GM12878 (cell line): ENCODE measurements at regions not wholly inside any gene's neighbourhood (a gene's known extent, or its start where the extent isn't known, plus 50 kb on each side); places are given as distances from the start of the nearest gene placed in this dataset.

ENCODE experiments used
- ATAC-seq: fragments of 200-7000 bp; cut with Tn5 transposase; 3 replicates; pipeline ENCODE4 v1.9.1; 2020; ENCODE audit warnings: mild to moderate bottlenecking, moderate library complexity
- BruUV-seq: library from RNA; stranded (reverse); fragments of 400-500 nt; replicated peaks from 2 replicates; lab custom pipeline; 2021; lab: Mats Ljungman, UMichigan
- CTCF ChIA-PET: fragments of 300-600 bp; sonication (Branson Sonifier 250); formaldehyde crosslinking; extraction: SDS; loops from one replicate; lab custom pipeline; 2021; ENCODE audit warnings: inconsistent platforms; lab: Yijun Ruan, JAX
- POLR2A ChIA-PET: fragments of 350-600 bp; formaldehyde crosslinking; extraction: SDS; loops from one replicate; lab custom pipeline; 2021; ENCODE audit warnings: inconsistent platforms; lab: Charles Lee
- RAD21 ChIA-PET: fragments of 300-600 bp; sonication (Branson Sonifier 250); formaldehyde crosslinking; loops from one replicate; lab custom pipeline; 2023; ENCODE audit warnings: antibody characterized with exemption; ENCODE audit not compliant: unreplicated experiment; lab: Charles Lee
- SMC1A ChIA-PET: fragments of 300-600 bp; sonication (Branson Sonifier 250); formaldehyde crosslinking; loops from one replicate; lab custom pipeline; 2023; ENCODE audit not compliant: unreplicated experiment, uncharacterized antibody; lab: Charles Lee
- DNase-seq: peaks from one replicate; pipeline ENCODE4 v3.0.0-alpha.2; 2011; ENCODE audit warnings: low read depth, low spot score
- FAIRE-seq: peaks from 3 replicates; lab custom pipeline; 2011; peaks lifted over from hg19 to GRCh38; lab: Jason Lieb, UNC
- H2AFZ ChIP-seq: 2 replicates; pipeline ENCODE4 v1.6.0; 2011; ENCODE audit warnings: low read depth, low read length, control low read depth; ENCODE audit not compliant: control insufficient read depth
- H3K27ac ChIP-seq: 2 replicates; pipeline ENCODE4 v1.5.1; 2011; ENCODE audit warnings: control low read depth; ENCODE audit not compliant: control insufficient read depth, insufficient read depth
- H3K27me3 ChIP-seq, 2 experiments: replicated peaks in 1 of 2; 2 replicates each; pipeline versions ENCODE4 v1.6.0 to v1.6.1; 2011; ENCODE audit warnings: low read length in 1 of 2; ENCODE audit not compliant: control insufficient read depth in 2 of 2, insufficient read depth in 2 of 2
- H3K36me3 ChIP-seq, 2 experiments: 2 replicates each; pipeline ENCODE4 v1.5.1; 2011; ENCODE audit warnings: low read length in 1 of 2; ENCODE audit not compliant: control insufficient read depth in 2 of 2, insufficient read depth in 2 of 2
- H3K4me1 ChIP-seq: 2 replicates; pipeline ENCODE4 v1.6.1; 2011; ENCODE audit warnings: mild to moderate bottlenecking, low read length, moderate library complexity, mixed read lengths; ENCODE audit not compliant: control insufficient read depth, insufficient read depth
- H3K4me2 ChIP-seq: 2 replicates; pipeline ENCODE4 v1.6.0; 2011; ENCODE audit warnings: control low read depth; ENCODE audit not compliant: control insufficient read depth, insufficient read depth
- H3K4me3 ChIP-seq: fragments of 200-600 bp; sonication (generic); 2 replicates; pipeline ENCODE4 v1.5.1; 2016
- H3K79me2 ChIP-seq: 2 replicates; pipeline ENCODE4 v1.6.0; 2011; ENCODE audit warnings: low read length; ENCODE audit not compliant: control insufficient read depth, insufficient read depth
- H3K9ac ChIP-seq: 2 replicates; pipeline ENCODE4 v1.8.0; 2011; ENCODE audit warnings: low read length, control low read depth, mixed read lengths; ENCODE audit not compliant: control insufficient read depth, insufficient read depth
- H3K9me3 ChIP-seq: replicated peaks from 3 replicates; pipeline ENCODE4 v1.5.1; 2011; ENCODE audit warnings: mild to moderate bottlenecking, low read length; ENCODE audit not compliant: control insufficient read depth, insufficient read depth
- H4K20me1 ChIP-seq: 2 replicates; pipeline ENCODE4 v1.6.0; 2011; ENCODE audit not compliant: control insufficient read depth, insufficient read depth
- BHLHE40 ChIP-seq, 2 experiments: fragments of 450-650 bp in 1 of 2; IDR thresholded peaks; 2 replicates each; pipeline ENCODE4 v1.6.1; 2011 to 2017; ENCODE audit warnings: low read depth in 2 of 2, borderline replicate concordance in 1 of 2, improper control_type of control experiment in 1 of 2, low read length in 1 of 2, mild to moderate bottlenecking in 1 of 2
- CBX3 ChIP-seq: fragments of 200-600 bp; sonication (generic); IDR thresholded peaks from 2 replicates; pipeline ENCODE4 v1.6.1; 2016; ENCODE audit warnings: low read depth, borderline replicate concordance
- HCFC1 ChIP-seq: fragments of 150-350 bp; IDR thresholded peaks from 2 replicates; pipeline ENCODE4 v1.6.1; 2014; ENCODE audit warnings: low read length
- IKZF1 ChIP-seq: fragments of 450-650 bp; conservative IDR thresholded peaks from 2 replicates; pipeline ENCODE4 v1.6.1; 2017; ENCODE audit warnings: antibody characterized with exemption, mild to moderate bottlenecking
- KDM1A ChIP-seq: fragments of 200-600 bp; sonication (generic); IDR thresholded peaks from 2 replicates; pipeline ENCODE4 v1.6.1; 2016; ENCODE audit warnings: borderline replicate concordance
- MEF2A ChIP-seq: IDR thresholded peaks from 2 replicates; pipeline ENCODE4 v1.6.1; 2011; ENCODE audit warnings: low read depth, mild to moderate bottlenecking, low read length, moderate library complexity; ENCODE audit not compliant: insufficient read depth
- NR2C2 ChIP-seq: IDR thresholded peaks from 2 replicates; pipeline ENCODE4 v1.6.1; 2011; ENCODE audit warnings: borderline replicate concordance, low read depth; ENCODE audit not compliant: control insufficient read depth, insufficient read length
- NR2F1 ChIP-seq: fragments of 450-650 bp; conservative IDR thresholded peaks from 2 replicates; pipeline ENCODE4 v1.6.1; 2017; ENCODE audit warnings: mild to moderate bottlenecking
- SMC3 ChIP-seq: IDR thresholded peaks from 2 replicates; pipeline ENCODE4 v1.6.1; 2011; ENCODE audit warnings: low read length, improper control_type of control experiment, borderline replicate concordance
- WGBS: methylation state at CpG from one replicate; pipeline ENCODE4 v1.1.6; 2016; ENCODE audit warnings: low lambda C conversion rate; ENCODE audit not compliant: insufficient replicate concordance, insufficient coverage; ENCODE audit errors: missing lambda C conversion rate; 5-methylcytosine and 5-hydroxymethylcytosine counted together
- in situ Hi-C: fragments of 300-500 bp; cut with MboI; formaldehyde crosslinking; loops from 9 replicates; pipeline ENCODE4 v1.14.3; 2018; ENCODE audit warnings: mixed read lengths
- intact Hi-C: fragments of 100-400 bp; cut with micrococcal nuclease; formaldehyde crosslinking; loops from one replicate; pipeline ENCODE4 v1.14.2; 2022; ENCODE audit not compliant: unreplicated experiment
- TF ChIP-seq, protein P1 (sequence below): fragments of 450-650 bp; IDR thresholded peaks from 2 replicates; pipeline ENCODE4 v1.6.1; 2017; ENCODE audit warnings: antibody characterized with exemption, mild to moderate bottlenecking, moderate library complexity
- TF ChIP-seq, protein P2 (sequence below), 3 experiments: IDR thresholded peaks in 2 of 3; conservative IDR thresholded peaks in 1 of 3; 2 replicates each; pipeline ENCODE4 v1.5.1; 2011; ENCODE audit warnings: low read depth in 3 of 3, low read length in 3 of 3, mild to moderate bottlenecking in 3 of 3, control low read depth in 2 of 3, moderate library complexity in 2 of 3, inconsistent platforms in 1 of 3, mixed read lengths in 1 of 3; ENCODE audit not compliant: control insufficient read depth in 2 of 3, insufficient read depth in 1 of 3; ENCODE audit errors: extremely low read depth in 1 of 3
- TF ChIP-seq, protein P3 (sequence below): IDR thresholded peaks from 2 replicates; pipeline ENCODE4 v1.6.1; 2011; ENCODE audit warnings: borderline replicate concordance, low read depth, mild to moderate bottlenecking, moderate library complexity, mixed read lengths, low read length; ENCODE audit not compliant: insufficient read depth; ENCODE audit errors: extremely low read length
- TF ChIP-seq, protein P4 (sequence below): fragments of 450-650 bp; IDR thresholded peaks from 2 replicates; pipeline ENCODE4 v1.6.1; 2017; ENCODE audit warnings: mild to moderate bottlenecking, moderate library complexity

DNA sequence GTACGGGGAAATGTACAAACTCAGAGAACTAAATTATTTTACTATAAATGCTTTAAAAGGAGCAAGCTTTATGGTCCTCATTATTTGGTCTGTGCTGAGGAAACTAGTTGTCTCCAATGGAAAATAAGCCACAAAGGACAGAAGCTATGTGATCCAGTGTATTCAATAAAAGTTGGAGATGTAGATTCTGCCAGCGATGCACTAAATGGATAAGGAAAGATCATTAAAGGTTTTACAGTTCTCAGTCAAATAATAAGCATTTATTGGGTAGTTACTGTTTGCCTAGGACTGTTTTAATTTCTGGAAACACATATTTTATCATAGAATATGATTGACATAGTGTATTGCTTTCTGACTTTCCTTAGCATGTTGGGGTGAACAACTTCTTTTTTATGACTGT lies 458.9 kb upstream of the STXBP6 start (continued):
- TF ChIP-seq, protein P1, sequence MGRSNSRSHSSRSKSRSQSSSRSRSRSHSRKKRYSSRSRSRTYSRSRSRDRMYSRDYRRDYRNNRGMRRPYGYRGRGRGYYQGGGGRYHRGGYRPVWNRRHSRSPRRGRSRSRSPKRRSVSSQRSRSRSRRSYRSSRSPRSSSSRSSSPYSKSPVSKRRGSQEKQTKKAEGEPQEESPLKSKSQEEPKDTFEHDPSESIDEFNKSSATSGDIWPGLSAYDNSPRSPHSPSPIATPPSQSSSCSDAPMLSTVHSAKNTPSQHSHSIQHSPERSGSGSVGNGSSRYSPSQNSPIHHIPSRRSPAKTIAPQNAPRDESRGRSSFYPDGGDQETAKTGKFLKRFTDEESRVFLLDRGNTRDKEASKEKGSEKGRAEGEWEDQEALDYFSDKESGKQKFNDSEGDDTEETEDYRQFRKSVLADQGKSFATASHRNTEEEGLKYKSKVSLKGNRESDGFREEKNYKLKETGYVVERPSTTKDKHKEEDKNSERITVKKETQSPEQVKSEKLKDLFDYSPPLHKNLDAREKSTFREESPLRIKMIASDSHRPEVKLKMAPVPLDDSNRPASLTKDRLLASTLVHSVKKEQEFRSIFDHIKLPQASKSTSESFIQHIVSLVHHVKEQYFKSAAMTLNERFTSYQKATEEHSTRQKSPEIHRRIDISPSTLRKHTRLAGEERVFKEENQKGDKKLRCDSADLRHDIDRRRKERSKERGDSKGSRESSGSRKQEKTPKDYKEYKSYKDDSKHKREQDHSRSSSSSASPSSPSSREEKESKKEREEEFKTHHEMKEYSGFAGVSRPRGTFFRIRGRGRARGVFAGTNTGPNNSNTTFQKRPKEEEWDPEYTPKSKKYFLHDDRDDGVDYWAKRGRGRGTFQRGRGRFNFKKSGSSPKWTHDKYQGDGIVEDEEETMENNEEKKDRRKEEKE, result no peak
- no peak for TF ChIP-seq IKZF1
- TF ChIP-seq NR2C2, result no peak
- TF ChIP-seq NR2F1, result no peak
- no peak for TF ChIP-seq CBX3

DNA sequence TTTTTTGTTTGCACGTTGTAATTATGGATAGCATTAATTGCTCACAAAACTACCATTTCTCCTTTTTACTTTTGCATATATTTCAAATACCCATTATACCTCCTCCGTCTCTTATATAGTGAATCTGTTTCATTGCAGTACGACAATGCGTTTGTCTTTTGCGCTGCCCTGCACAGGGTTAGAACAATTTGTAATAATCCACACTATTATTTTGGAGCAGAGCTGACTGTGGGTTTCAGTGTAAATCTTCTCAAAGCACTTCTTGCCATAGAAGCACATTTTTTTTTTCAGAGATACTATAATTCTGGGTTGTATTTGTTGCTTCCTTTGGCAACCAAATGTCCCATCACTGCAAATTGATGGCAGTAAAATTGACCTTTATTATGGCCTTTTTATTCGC lies 451.8 kb upstream of the STXBP6 start:
- RAD21 ChIA-PET, result no interaction called here
- SMC1A ChIA-PET, result no interaction called here
- POLR2A ChIA-PET, result no interaction called here
- no peak overlapping the region for H3K27ac ChIP-seq
- no peaks in the 10 kb centered on the region for H3K9me3 ChIP-seq
- no peak overlapping the region for H2AFZ ChIP-seq
- DNase-seq, result no peak
- no peaks in the 10 kb centered on the region for H4K20me1 ChIP-seq
- intact Hi-C loops (no loop called here), in situ Hi-C loops (no loop called here)
- no peak overlapping the region for H3K4me2 ChIP-seq
- no peaks in the 10 kb centered on the region for H3K79me2 ChIP-seq
- no peaks in the 10 kb centered on the region for H3K36me3 ChIP-seq
- BruUV-seq, result no TSS peak
- ATAC-seq, result no peak
- FAIRE-seq, result no peak
- WGBS, result 60% methylated on average over 6 of the region's 6 CpGs
- H3K9ac ChIP-seq, result no peak overlapping the region
- no peaks in the 10 kb centered on the region for H3K4me1 ChIP-seq
- CTCF ChIA-PET, result interaction anchor here (0.7 kb wide), 1 partner anchor 693 kb away, joined by 5 read pairs; no protein-coding TSS in a partner anchor
- no peak overlapping the region for H3K4me3 ChIP-seq
- H3K27me3 ChIP-seq, result no peaks in the 10 kb centered on the region
- TF ChIP-seq SMC3, result no peak
- TF ChIP-seq, protein P2, sequence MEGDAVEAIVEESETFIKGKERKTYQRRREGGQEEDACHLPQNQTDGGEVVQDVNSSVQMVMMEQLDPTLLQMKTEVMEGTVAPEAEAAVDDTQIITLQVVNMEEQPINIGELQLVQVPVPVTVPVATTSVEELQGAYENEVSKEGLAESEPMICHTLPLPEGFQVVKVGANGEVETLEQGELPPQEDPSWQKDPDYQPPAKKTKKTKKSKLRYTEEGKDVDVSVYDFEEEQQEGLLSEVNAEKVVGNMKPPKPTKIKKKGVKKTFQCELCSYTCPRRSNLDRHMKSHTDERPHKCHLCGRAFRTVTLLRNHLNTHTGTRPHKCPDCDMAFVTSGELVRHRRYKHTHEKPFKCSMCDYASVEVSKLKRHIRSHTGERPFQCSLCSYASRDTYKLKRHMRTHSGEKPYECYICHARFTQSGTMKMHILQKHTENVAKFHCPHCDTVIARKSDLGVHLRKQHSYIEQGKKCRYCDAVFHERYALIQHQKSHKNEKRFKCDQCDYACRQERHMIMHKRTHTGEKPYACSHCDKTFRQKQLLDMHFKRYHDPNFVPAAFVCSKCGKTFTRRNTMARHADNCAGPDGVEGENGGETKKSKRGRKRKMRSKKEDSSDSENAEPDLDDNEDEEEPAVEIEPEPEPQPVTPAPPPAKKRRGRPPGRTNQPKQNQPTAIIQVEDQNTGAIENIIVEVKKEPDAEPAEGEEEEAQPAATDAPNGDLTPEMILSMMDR (IDR thresholded peaks at IDR 0.05 in 2 of 3, conservative IDR thresholded peaks at IDR 0.05 in 1 of 3; ENCODE audit: control insufficient read depth in 2 of 3, extremely low read depth in 1 of 3, insufficient read depth in 1 of 3, low read depth in 3 of 3, low read length in 3 of 3), result no peak
- TF ChIP-seq, protein P3, sequence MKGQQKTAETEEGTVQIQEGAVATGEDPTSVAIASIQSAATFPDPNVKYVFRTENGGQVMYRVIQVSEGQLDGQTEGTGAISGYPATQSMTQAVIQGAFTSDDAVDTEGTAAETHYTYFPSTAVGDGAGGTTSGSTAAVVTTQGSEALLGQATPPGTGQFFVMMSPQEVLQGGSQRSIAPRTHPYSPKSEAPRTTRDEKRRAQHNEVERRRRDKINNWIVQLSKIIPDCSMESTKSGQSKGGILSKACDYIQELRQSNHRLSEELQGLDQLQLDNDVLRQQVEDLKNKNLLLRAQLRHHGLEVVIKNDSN, result no peak
- TF ChIP-seq KDM1A, result no peak
- TF ChIP-seq MEF2A, result no peak
- TF ChIP-seq, protein P4, sequence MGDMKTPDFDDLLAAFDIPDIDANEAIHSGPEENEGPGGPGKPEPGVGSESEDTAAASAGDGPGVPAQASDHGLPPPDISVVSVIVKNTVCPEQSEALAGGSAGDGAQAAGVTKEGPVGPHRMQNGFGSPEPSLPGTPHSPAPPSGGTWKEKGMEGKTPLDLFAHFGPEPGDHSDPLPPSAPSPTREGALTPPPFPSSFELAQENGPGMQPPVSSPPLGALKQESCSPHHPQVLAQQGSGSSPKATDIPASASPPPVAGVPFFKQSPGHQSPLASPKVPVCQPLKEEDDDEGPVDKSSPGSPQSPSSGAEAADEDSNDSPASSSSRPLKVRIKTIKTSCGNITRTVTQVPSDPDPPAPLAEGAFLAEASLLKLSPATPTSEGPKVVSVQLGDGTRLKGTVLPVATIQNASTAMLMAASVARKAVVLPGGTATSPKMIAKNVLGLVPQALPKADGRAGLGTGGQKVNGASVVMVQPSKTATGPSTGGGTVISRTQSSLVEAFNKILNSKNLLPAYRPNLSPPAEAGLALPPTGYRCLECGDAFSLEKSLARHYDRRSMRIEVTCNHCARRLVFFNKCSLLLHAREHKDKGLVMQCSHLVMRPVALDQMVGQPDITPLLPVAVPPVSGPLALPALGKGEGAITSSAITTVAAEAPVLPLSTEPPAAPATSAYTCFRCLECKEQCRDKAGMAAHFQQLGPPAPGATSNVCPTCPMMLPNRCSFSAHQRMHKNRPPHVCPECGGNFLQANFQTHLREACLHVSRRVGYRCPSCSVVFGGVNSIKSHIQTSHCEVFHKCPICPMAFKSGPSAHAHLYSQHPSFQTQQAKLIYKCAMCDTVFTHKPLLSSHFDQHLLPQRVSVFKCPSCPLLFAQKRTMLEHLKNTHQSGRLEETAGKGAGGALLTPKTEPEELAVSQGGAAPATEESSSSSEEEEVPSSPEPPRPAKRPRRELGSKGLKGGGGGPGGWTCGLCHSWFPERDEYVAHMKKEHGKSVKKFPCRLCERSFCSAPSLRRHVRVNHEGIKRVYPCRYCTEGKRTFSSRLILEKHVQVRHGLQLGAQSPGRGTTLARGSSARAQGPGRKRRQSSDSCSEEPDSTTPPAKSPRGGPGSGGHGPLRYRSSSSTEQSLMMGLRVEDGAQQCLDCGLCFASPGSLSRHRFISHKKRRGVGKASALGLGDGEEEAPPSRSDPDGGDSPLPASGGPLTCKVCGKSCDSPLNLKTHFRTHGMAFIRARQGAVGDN, result no peak
- TF ChIP-seq BHLHE40 (IDR thresholded peaks at IDR 0.05; ENCODE audit: borderline replicate concordance in 1 of 2, low read depth in 2 of 2, low read length in 1 of 2), result no peak
- no peak for TF ChIP-seq HCFC1
